H1 (cell line): ENCODE measurements at regions not wholly inside any gene's neighbourhood (a gene's known extent, or its start where the extent isn't known, plus 50 kb on each side); places are given as distances from the start of the nearest gene placed in this dataset.

Experiments used
- BACH1 ChIP-seq: IDR thresholded peaks from 2 replicates; pipeline ENCODE4 v1.6.1; 2012; ENCODE audit warnings: low read length, improper control_type of control experiment
- CBX5 ChIP-seq: fragments of 300-800, 300-1000 bp; sonication (generic); IDR thresholded peaks from 2 replicates; pipeline ENCODE4 v1.7.1; 2016; ENCODE audit warnings: antibody characterized with exemption, low read length, low read depth
- CHD1 ChIP-seq: IDR thresholded peaks from 2 replicates; pipeline ENCODE4 v1.6.1; 2012; ENCODE audit warnings: low read depth, low read length, improper control_type of control experiment
- CREB1 ChIP-seq: IDR thresholded peaks from 2 replicates; pipeline ENCODE4 v1.6.1; 2012; ENCODE audit warnings: inconsistent platforms
- CTBP2 ChIP-seq: IDR thresholded peaks from 2 replicates; pipeline ENCODE4 v1.7.0; 2011; ENCODE audit warnings: borderline replicate concordance, mild to moderate bottlenecking, moderate library complexity, mixed read lengths, low read length; ENCODE audit not compliant: insufficient read depth, insufficient read length
- RAD21 ChIP-seq, 2 experiments: IDR thresholded peaks in 1 of 2; conservative IDR thresholded peaks in 1 of 2; 2 replicates each; pipeline ENCODE4 v1.6.1; 2011; ENCODE audit warnings: low read depth in 2 of 2, low read length in 2 of 2, improper control_type of control experiment in 1 of 2, inconsistent platforms in 1 of 2, mild to moderate bottlenecking in 1 of 2, moderate library complexity in 1 of 2
- SIN3A ChIP-seq, 2 experiments: IDR thresholded peaks in 1 of 2; conservative IDR thresholded peaks in 1 of 2; 2 replicates each; pipeline ENCODE4 v1.6.1; 2011 to 2012; ENCODE audit warnings: low read length in 2 of 2, improper control_type of control experiment in 1 of 2, low read depth in 1 of 2, mild to moderate bottlenecking in 1 of 2
- SP1 ChIP-seq: IDR thresholded peaks from 2 replicates; pipeline ENCODE4 v1.6.1; 2011; ENCODE audit warnings: low read depth, low read length

DNA sequence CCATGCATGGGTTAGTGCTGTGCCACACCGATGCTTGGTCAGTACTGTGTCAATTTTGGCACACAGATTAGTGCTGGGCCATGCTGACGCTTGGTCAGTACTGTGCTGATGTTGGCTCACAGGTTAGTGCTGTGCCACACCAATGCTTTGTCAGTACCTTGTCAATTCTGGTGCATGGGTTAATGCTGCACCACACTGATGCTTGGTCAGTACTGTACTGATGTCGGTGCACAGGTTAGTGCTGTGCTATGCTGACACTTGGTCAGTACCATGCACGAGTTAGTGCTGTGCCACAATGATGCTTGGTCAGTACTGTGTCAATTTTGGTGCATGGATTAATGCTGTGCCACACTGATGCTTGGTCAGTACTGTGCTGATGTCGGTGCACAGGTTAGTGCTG lies 103.0 kb downstream of the NPIPB11 start (continued):
- TF ChIP-seq CHD1: no peak
- TF ChIP-seq SP1: no peak
- TF ChIP-seq CBX5: no peak
- no peak for TF ChIP-seq SIN3A (conservative IDR thresholded peaks at IDR 0.05 in 1 of 2, IDR thresholded peaks at IDR 0.05 in 1 of 2; ENCODE audit: low read depth in 1 of 2, low read length in 2 of 2)
- no peak for TF ChIP-seq CREB1
- TF ChIP-seq RAD21 (IDR thresholded peaks at IDR 0.05 in 1 of 2, conservative IDR thresholded peaks at IDR 0.05 in 1 of 2; ENCODE audit: low read depth in 2 of 2, low read length in 2 of 2): no peak
- no peak for TF ChIP-seq CTBP2
- TF ChIP-seq BACH1: no peak
- TF ChIP-seq, all 59 proteins: peak for 0
